Smooth muscle cell (in vitro differentiated cells): ENCODE measurements at regions not wholly inside any gene's neighbourhood (a gene's known extent, or its start where the extent isn't known, plus 50 kb on each side); places are given as distances from the start of the nearest gene placed in this dataset.
"Not testable (repeated sequence)": the region's sequence is repeated elsewhere in the genome, so short reads cannot be mapped to it uniquely, and the experiment has no call there.

Source experiments
- DNase-seq: peaks from one replicate; lab custom pipeline; 2025; ENCODE audit not compliant: unreplicated experiment; lab: John Stamatoyannopoulos, UW
- H2AFZ ChIP-seq: fragments of 200-600 bp; sonication (generic); 2 replicates; pipeline ENCODE4 v1.6.0; 2016; ENCODE audit warnings: antibody characterized with exemption, low read depth, mild to moderate bottlenecking
- H3F3A ChIP-seq: fragments of 200-600 bp; sonication (generic); 2 replicates; pipeline ENCODE4 v1.6.0; 2017; ENCODE audit warnings: antibody characterized with exemption, low read depth
- H3K27ac ChIP-seq: fragments of 200-600 bp; sonication (generic); 2 replicates; pipeline ENCODE4 v1.5.1; 2016; ENCODE audit warnings: low read depth, mild to moderate bottlenecking
- H3K27me3 ChIP-seq: fragments of 200-600 bp; sonication (generic); 2 replicates; pipeline ENCODE4 v1.6.1; 2016; ENCODE audit warnings: low read depth, mild to moderate bottlenecking
- H3K36me3 ChIP-seq: fragments of 200-600 bp; sonication (generic); 2 replicates; pipeline ENCODE4 v1.5.1; 2016; ENCODE audit warnings: low read depth
- H3K4me1 ChIP-seq: fragments of 200-600 bp; sonication (generic); 2 replicates; pipeline ENCODE4 v1.5.1; 2016; ENCODE audit warnings: low read depth
- H3K4me2 ChIP-seq: fragments of 200-600 bp; sonication (generic); 2 replicates; pipeline ENCODE4 v1.6.0; 2016; ENCODE audit warnings: mild to moderate bottlenecking
- H3K4me3 ChIP-seq: fragments of 200-600 bp; sonication (generic); 2 replicates; pipeline ENCODE4 v1.5.1; 2016; ENCODE audit warnings: mild to moderate bottlenecking
- H3K79me2 ChIP-seq: fragments of 200-600 bp; sonication (generic); 2 replicates; pipeline ENCODE4 v1.6.0; 2016; ENCODE audit warnings: low read depth, mild to moderate bottlenecking
- H3K9ac ChIP-seq: fragments of 200-600 bp; sonication (generic); 2 replicates; pipeline ENCODE4 v1.6.0; 2016; ENCODE audit warnings: low read depth
- H3K9me3 ChIP-seq: fragments of 200-600 bp; sonication (generic); replicated peaks from 2 replicates; pipeline ENCODE4 v1.5.1; 2016; ENCODE audit warnings: low read depth
- H4K20me1 ChIP-seq: fragments of 200-600 bp; sonication (generic); 2 replicates; pipeline ENCODE4 v1.6.0; 2016; ENCODE audit warnings: low read depth
- CTCF ChIP-seq: fragments of 200-600 bp; sonication (generic); IDR thresholded peaks from 2 replicates; pipeline ENCODE4 v1.5.1; 2017; ENCODE audit warnings: borderline replicate concordance, mild to moderate bottlenecking, antibody characterized with exemption; ENCODE audit not compliant: insufficient read depth, poor library complexity, severe bottlenecking
- WGBS: methylation state at CpG from one replicate; pipeline ENCODE4 v1.1.7; 2016; ENCODE audit warnings: low lambda C conversion rate; 5-methylcytosine and 5-hydroxymethylcytosine counted together

DNA sequence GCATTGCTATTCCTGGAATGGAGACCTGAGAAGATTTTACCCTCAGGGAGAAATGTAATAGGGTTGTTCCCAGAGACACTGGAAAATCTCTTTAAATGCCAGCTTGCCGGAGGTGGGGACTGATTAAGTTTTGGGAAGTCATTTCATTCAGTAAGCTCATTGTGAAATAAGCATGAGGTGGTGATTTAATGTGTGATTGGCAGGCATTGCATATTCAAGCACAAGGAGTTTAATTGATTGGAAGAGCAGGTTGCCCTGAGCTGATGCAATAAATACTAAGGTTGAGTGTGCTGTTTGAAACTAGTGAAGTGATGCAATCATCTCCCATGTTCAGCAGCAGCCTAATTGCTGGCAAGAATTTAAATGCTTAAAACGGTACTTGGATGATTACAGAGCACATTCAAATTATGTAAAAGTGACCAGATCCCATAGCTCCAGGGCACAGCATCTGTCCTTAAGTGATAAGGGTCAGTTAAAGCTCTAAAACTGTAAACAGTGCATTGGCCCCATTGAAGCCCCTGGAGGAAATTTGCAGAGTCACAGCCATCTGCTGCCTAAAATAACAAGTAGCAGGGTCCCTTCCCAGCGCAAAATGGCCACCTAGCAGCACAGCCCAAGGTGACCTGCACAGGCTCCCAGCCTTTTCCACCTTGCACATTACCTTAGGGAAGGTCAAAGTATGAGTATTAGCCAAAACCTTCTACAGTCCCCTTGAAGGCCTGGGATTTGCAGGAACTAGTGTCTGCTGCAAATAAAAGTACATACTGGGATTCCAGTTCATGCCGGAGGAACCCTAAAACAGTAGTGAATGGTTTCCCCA is 92.1 kb downstream of the CCDC71L start:
- DNase-seq = no peak
- Histone ChIP-seq H3K79me2 (no peaks in the 10 kb centered on the region), H4K20me1 (no peaks in the 10 kb centered on the region), H3K27ac (peak overlapping the region; percentile 58), H3F3A (peaks cover 10% of the 10 kb centered on the region), H3K36me3 (no peaks in the 10 kb centered on the region), H3K27me3 (no peaks in the 10 kb centered on the region), H3K4me1 (no peaks in the 10 kb centered on the region), H3K9ac (peak overlapping the region; percentile 11), H2AFZ (no peak overlapping the region), H3K9me3 (no peaks in the 10 kb centered on the region), H3K4me3 (no peak overlapping the region), H3K4me2 (peak overlapping the region; percentile 52)
- TF ChIP-seq CTCF = no peak
- WGBS = 26% methylated on average over 4 of the region's 4 CpGs

DNA sequence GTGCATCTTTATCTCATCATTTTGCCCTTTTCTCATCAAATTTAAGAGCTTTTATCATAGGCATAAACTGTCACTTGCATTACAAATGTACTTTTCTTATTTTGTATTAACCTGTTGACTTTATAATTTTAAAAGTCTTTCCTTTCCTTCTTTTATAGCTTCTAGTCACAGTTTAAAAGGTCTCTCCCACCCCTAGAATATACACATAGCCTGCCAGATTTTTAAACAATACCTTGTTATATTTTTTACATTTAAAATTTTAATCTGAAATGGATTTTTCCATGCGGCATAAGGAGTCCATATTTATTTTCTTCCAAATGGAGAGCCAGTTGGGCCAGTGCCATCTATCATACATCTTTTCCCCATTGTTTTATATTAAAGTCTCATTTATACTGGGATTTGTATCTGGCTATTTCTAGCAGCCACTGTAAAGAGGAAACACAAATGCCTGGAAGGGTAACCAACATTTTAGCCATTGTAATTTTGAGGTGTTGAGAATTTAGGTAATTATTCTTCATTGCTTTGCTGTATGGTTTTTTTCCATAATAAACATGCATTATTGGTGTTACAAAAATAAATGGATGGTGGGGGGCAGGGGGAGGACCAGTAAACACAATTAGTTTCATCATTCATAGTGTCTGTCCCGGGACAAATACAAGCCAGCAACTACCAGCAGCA is 92.8 kb downstream of the CCDC71L start:
- DNase-seq = no peak
- peak overlapping the region; percentile 18 for H2AFZ ChIP-seq
- no peaks in the 10 kb centered on the region for H3K79me2 ChIP-seq
- H3K4me2 ChIP-seq = peak overlapping the region; percentile 52
- H3K4me3 ChIP-seq = no peak overlapping the region
- H3K36me3 ChIP-seq = no peaks in the 10 kb centered on the region
- no peaks in the 10 kb centered on the region for H4K20me1 ChIP-seq
- H3K27ac ChIP-seq = peak overlapping the region; percentile 58
- no peak overlapping the region for H3K9ac ChIP-seq
- no peak for TF ChIP-seq CTCF
- no peaks in the 10 kb centered on the region for H3K4me1 ChIP-seq
- no peaks in the 10 kb centered on the region for H3K27me3 ChIP-seq
- H3F3A ChIP-seq = peaks cover 10% of the 10 kb centered on the region
- H3K9me3 ChIP-seq = no peaks in the 10 kb centered on the region
- WGBS = 54% methylated on average over 2 of the region's 2 CpGs

GRCh38 chr7:106567204-106568001 is 93.6 kb downstream of the CCDC71L start:
- H3K4me1 ChIP-seq, DNase-seq, H3K9ac ChIP-seq, H3K9me3 ChIP-seq, H3K4me2 ChIP-seq, H4K20me1 ChIP-seq, H3F3A ChIP-seq, H3K79me2 ChIP-seq, H3K4me3 ChIP-seq, H3K27me3 ChIP-seq, H3K36me3 ChIP-seq: not testable (repeated sequence)
- peak overlapping the region; percentile 40 for H2AFZ ChIP-seq
- 77% methylated on average over 15 of the region's 15 CpGs for WGBS
- H3K27ac ChIP-seq = peak overlapping the region; percentile 58

DNA sequence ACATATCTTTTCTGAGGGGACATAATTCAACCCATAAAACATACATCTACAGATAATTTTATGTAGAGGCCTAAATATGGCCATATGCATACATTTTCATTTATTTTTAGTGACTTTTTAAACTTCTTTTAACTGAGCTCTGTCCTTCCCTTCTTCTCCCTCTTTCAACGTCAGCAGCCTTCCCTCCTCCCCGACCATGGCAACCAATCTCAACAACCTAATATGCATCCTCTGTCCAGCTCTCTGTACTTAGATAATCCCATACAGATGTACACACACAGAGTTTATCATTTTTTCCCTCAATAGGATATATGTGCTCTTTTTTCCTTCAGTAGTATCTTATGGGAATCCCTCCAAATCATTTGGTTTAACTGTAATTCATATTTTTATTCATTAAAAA is 94.3 kb downstream of the CCDC71L start:
- 31% methylated on average over 2 of the region's 2 CpGs for WGBS
- Histone ChIP-seq H3F3A (peaks cover 10% of the 10 kb centered on the region), H3K4me3 (no peak overlapping the region), H3K27me3 (no peaks in the 10 kb centered on the region), H3K4me1 (no peaks in the 10 kb centered on the region), H2AFZ (peak overlapping the region; percentile 35), H3K9ac (no peak overlapping the region), H3K9me3 (no peaks in the 10 kb centered on the region), H3K4me2 (no peak overlapping the region), H3K36me3 (no peaks in the 10 kb centered on the region), H4K20me1 (no peaks in the 10 kb centered on the region), H3K79me2 (no peaks in the 10 kb centered on the region), H3K27ac (peak overlapping the region; percentile 58)
- no peak for TF ChIP-seq CTCF
- DNase-seq = no peak
